ENCODE measurements at regions not wholly inside any gene's neighbourhood (a gene's known extent, or its start where the extent isn't known, plus 50 kb on each side); places are given as distances from the start of the nearest gene placed in this dataset.

DNA sequence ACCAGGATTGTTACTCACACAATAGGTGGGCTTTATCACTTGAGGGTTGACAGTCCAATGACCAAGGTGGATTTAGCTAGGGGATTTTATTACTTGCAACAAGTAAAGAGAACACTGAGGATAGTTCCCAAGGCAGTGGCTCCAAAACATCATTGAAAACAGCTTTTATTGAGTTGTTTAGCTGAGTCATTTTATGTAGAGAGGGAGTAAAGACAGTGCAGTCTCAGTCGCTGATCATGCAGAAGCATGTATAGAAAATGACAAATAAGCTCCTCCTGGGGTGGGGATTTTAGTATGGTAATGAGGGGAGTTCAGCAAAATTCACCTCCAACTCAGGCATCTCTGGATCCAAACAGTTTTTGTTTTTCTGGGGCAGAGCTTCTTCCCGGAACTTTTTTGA, 163.0 kb upstream of the CCDC179 start:
- TF ChIP-seq CTCF (IDR thresholded peaks at IDR 0.05) (no peak), POLR2A (IDR thresholded peaks at IDR 0.05) (no peak), EP300 (IDR thresholded peaks at IDR 0.05) (no peak), POLR2AphosphoS5 (IDR thresholded peaks at IDR 0.05) (no peak)

Measured in suprapubic skin (tissue), 4 donors.